H9 (cell line): ENCODE measurements at regions not wholly inside any gene's neighbourhood (a gene's known extent, or its start where the extent isn't known, plus 50 kb on each side); places are given as distances from the start of the nearest gene placed in this dataset.

ENCODE experiments used
- DNase-seq: peaks from one replicate; pipeline ENCODE4 v3.0.0-alpha.2; 2017
- H2AFZ ChIP-seq: one replicate; pipeline ENCODE4 v1.6.1; 2013; ENCODE audit warnings: mild to moderate bottlenecking, low read length, control low read depth, moderate library complexity
- H2AK5ac ChIP-seq: 2 replicates; pipeline ENCODE4 v1.6.1; 2013; ENCODE audit warnings: low read length, control low read depth, mixed read lengths; ENCODE audit not compliant: insufficient read length
- H2BK120ac ChIP-seq: one replicate; pipeline ENCODE4 v1.6.1; 2013; ENCODE audit warnings: low read depth, mild to moderate bottlenecking, low read length, control low read depth, inconsistent platforms; ENCODE audit not compliant: poor library complexity, severe bottlenecking
- H2BK12ac ChIP-seq: 2 replicates; pipeline ENCODE4 v1.6.1; 2013; ENCODE audit warnings: low read length, control low read depth, mixed read lengths, low read depth; ENCODE audit not compliant: insufficient read length
- H2BK15ac ChIP-seq: 2 replicates; pipeline ENCODE4 v1.6.1; 2013; ENCODE audit warnings: low read depth, low read length, control low read depth
- H2BK20ac ChIP-seq: one replicate; pipeline ENCODE4 v1.6.1; 2013; ENCODE audit warnings: low read depth, mild to moderate bottlenecking, low read length, control low read depth, inconsistent platforms; ENCODE audit not compliant: poor library complexity, severe bottlenecking
- H2BK5ac ChIP-seq: 2 replicates; pipeline ENCODE4 v1.6.1; 2013; ENCODE audit warnings: low read length, control low read depth, mixed read lengths; ENCODE audit not compliant: insufficient read length
- H3K14ac ChIP-seq: 2 replicates; pipeline ENCODE4 v1.6.1; 2013; ENCODE audit warnings: low read length, control low read depth; ENCODE audit not compliant: insufficient read depth
- H3K18ac ChIP-seq: 2 replicates; pipeline ENCODE4 v1.6.1; 2013; ENCODE audit warnings: low read depth, mild to moderate bottlenecking, mixed read lengths, low read length, control low read depth; ENCODE audit not compliant: insufficient read length
- H3K23ac ChIP-seq: 2 replicates; pipeline ENCODE4 v1.6.1; 2013; ENCODE audit warnings: low read length, control low read depth, mixed read lengths, low read depth; ENCODE audit not compliant: insufficient read length
- H3K23me2 ChIP-seq: 2 replicates; pipeline ENCODE4 v1.6.1; 2013; ENCODE audit warnings: low read depth, mild to moderate bottlenecking, mixed read lengths, low read length, control low read depth; ENCODE audit not compliant: insufficient read length, poor library complexity, severe bottlenecking
- H3K27ac ChIP-seq: 2 replicates; pipeline ENCODE4 v1.5.1; 2013; ENCODE audit warnings: low read length, control low read depth, mixed read lengths, low read depth; ENCODE audit not compliant: insufficient read length
- H3K27me3 ChIP-seq: 2 replicates; pipeline ENCODE4 v1.6.1; 2013; ENCODE audit warnings: low read length, control low read depth, inconsistent platforms; ENCODE audit not compliant: insufficient read depth
- H3K4ac ChIP-seq: 2 replicates; pipeline ENCODE4 v1.6.1; 2013; ENCODE audit warnings: low read depth, mild to moderate bottlenecking, control low read depth, inconsistent platforms, low read length, moderate library complexity
- H3K4me1 ChIP-seq: 2 replicates; pipeline ENCODE4 v1.6.1; 2013; ENCODE audit warnings: low read length, control low read depth, inconsistent platforms; ENCODE audit not compliant: insufficient read depth
- H3K4me2 ChIP-seq: 2 replicates; pipeline ENCODE4 v1.6.1; 2013; ENCODE audit warnings: low read length, control low read depth, mixed read lengths; ENCODE audit not compliant: insufficient read length, insufficient read depth
- H3K56ac ChIP-seq: 2 replicates; pipeline ENCODE4 v1.6.1; 2013; ENCODE audit warnings: low read depth, mild to moderate bottlenecking, mixed read lengths, low read length, control low read depth; ENCODE audit not compliant: insufficient read length
- H3K79me1 ChIP-seq: 2 replicates; pipeline ENCODE4 v1.6.1; 2013; ENCODE audit warnings: low read depth, mild to moderate bottlenecking, moderate library complexity, low read length, control low read depth, inconsistent platforms; ENCODE audit not compliant: insufficient read depth, poor library complexity, severe bottlenecking
- H3K79me2 ChIP-seq: 2 replicates; pipeline ENCODE4 v1.6.1; 2013; ENCODE audit warnings: low read length, control low read depth, inconsistent platforms; ENCODE audit not compliant: insufficient read depth
- H3K9ac ChIP-seq: 2 replicates; pipeline ENCODE4 v1.6.1; 2013; ENCODE audit warnings: low read length, control low read depth, mixed read lengths; ENCODE audit not compliant: insufficient read length; ENCODE audit errors: extremely low read depth
- H3K9me3 ChIP-seq: one replicate; pipeline ENCODE4 v1.6.1; 2013; ENCODE audit warnings: low read depth, low read length, inconsistent platforms; ENCODE audit not compliant: control insufficient read depth
- H3T11ph ChIP-seq: one replicate; pipeline ENCODE4 v1.6.1; 2013; ENCODE audit warnings: mild to moderate bottlenecking, low read length, control low read depth, inconsistent platforms
- H4K20me1 ChIP-seq: one replicate; pipeline ENCODE4 v1.6.1; 2013; ENCODE audit not compliant: control insufficient read depth, insufficient read length, insufficient read depth
- H4K5ac ChIP-seq: 2 replicates; pipeline ENCODE4 v1.6.1; 2013; ENCODE audit warnings: low read depth, mild to moderate bottlenecking, mixed read lengths, low read length, control low read depth; ENCODE audit not compliant: insufficient read length
- H4K8ac ChIP-seq: replicated peaks from 2 replicates; pipeline ENCODE4 v1.6.1; 2013; ENCODE audit warnings: low read length, control low read depth, mixed read lengths, low read depth; ENCODE audit not compliant: insufficient read length
- H4K91ac ChIP-seq: 2 replicates; pipeline ENCODE4 v1.6.1; 2013; ENCODE audit warnings: low read depth, mild to moderate bottlenecking, moderate library complexity, mixed read lengths, low read length, control low read depth; ENCODE audit not compliant: insufficient read length
- H3K27ac Mint-ChIP-seq, 3 experiments: 2 replicates in 2 of 3; 3 replicates in 1 of 3; pipeline ENCODE4 v1.8.0; 2020 to 2021; ENCODE audit warnings: mixed read lengths in 3 of 3, mild to moderate bottlenecking in 1 of 3, moderate library complexity in 1 of 3
- H3K27me3 Mint-ChIP-seq: 2 replicates; pipeline ENCODE4 v1.8.0; 2021; ENCODE audit warnings: low read depth, mild to moderate bottlenecking, moderate library complexity, mixed read lengths
- H3K36me3 Mint-ChIP-seq, 3 experiments: 2 replicates in 2 of 3; 3 replicates in 1 of 3; pipeline ENCODE4 v1.8.0; 2020 to 2021; ENCODE audit warnings: low read depth in 3 of 3, mixed read lengths in 3 of 3; ENCODE audit not compliant: insufficient read depth in 1 of 3
- H3K4me1 Mint-ChIP-seq, 2 experiments: 2 replicates each; pipeline ENCODE4 v1.8.0; 2020; ENCODE audit warnings: mixed read lengths in 2 of 2
- H3K4me3 Mint-ChIP-seq, 2 experiments: 2 replicates in 1 of 2; 3 replicates in 1 of 2; pipeline ENCODE4 v1.8.0; 2020 to 2021; ENCODE audit warnings: mild to moderate bottlenecking in 2 of 2, mixed read lengths in 2 of 2, moderate library complexity in 1 of 2
- H3K9me3 Mint-ChIP-seq, 2 experiments: 2 replicates in 1 of 2; 3 replicates in 1 of 2; pipeline ENCODE4 v1.8.0; 2020; ENCODE audit warnings: mild to moderate bottlenecking in 2 of 2, mixed read lengths in 2 of 2, moderate library complexity in 1 of 2
- CTCF ChIP-seq: fragments of 200-600 bp; sonication (generic); conservative IDR thresholded peaks from 3 replicates; pipeline ENCODE4 v1.8.0; 2021; ENCODE audit warnings: antibody characterized with exemption, mild to moderate bottlenecking
- WGBS: extraction: QIAGEN DNeasy Blood & Tissue Kit; methylation state at CpG from one replicate; pipeline ENCODE4 v1.1.7; 2013; ENCODE audit warnings: missing lambda C conversion rate, low lambda C conversion rate, mixed read lengths; ENCODE audit not compliant: insufficient read length; ENCODE audit errors: extremely low coverage; 5-methylcytosine and 5-hydroxymethylcytosine counted together

GRCh38 chr14:85106506-85106905 is 423.4 kb upstream of the FLRT2 start:
- Histone ChIP-seq H3K23ac (no peak overlapping the region), H2BK15ac (no peak overlapping the region), H2BK12ac (no peak overlapping the region), H3K9ac (no peak overlapping the region), H3K27me3 (no peaks in the 10 kb centered on the region), H4K91ac (no peak overlapping the region), H3K4me1 (no peaks in the 10 kb centered on the region), H2BK120ac (no peak overlapping the region), H2BK5ac (no peak overlapping the region), H3K9me3 (no peaks in the 10 kb centered on the region), H2AFZ (no peak overlapping the region), H3K79me2 (no peaks in the 10 kb centered on the region), H3K14ac (no peak overlapping the region), H4K5ac (no peak overlapping the region), H2BK20ac (no peak overlapping the region), H4K20me1 (no peaks in the 10 kb centered on the region), H3K23me2 (no peaks in the 10 kb centered on the region), H3K18ac (no peak overlapping the region), H4K8ac (no peak overlapping the region), H3K4me2 (no peak overlapping the region), H3T11ph (no peak overlapping the region), H2AK5ac (no peak overlapping the region), H3K27ac (no peak overlapping the region), H3K56ac (no peak overlapping the region), H3K79me1 (no peaks in the 10 kb centered on the region), H3K4ac (no peak overlapping the region)
- Mint-ChIP-seq H3K27me3 (no peaks in the 10 kb centered on the region), H3K27ac (no peak overlapping the region), H3K9me3 (peaks cover 3% of the 10 kb centered on the region in 2 experiments), H3K36me3 (peaks cover 0 to 2% (median 0%) of the 10 kb centered on the region in 3 experiments; a peak in 2 of 7 replicates), H3K4me1 (no peaks in the 10 kb centered on the region), H3K4me3 (no peak overlapping the region)
- no CpG with 5 or more reads among the region's 2 CpGs for WGBS
- no peak for DNase-seq
- no peak for TF ChIP-seq CTCF
